ENCODE measurements at regions not wholly inside any gene's neighbourhood (a gene's known extent, or its start where the extent isn't known, plus 50 kb on each side); places are given as distances from the start of the nearest gene placed in this dataset.

DNA sequence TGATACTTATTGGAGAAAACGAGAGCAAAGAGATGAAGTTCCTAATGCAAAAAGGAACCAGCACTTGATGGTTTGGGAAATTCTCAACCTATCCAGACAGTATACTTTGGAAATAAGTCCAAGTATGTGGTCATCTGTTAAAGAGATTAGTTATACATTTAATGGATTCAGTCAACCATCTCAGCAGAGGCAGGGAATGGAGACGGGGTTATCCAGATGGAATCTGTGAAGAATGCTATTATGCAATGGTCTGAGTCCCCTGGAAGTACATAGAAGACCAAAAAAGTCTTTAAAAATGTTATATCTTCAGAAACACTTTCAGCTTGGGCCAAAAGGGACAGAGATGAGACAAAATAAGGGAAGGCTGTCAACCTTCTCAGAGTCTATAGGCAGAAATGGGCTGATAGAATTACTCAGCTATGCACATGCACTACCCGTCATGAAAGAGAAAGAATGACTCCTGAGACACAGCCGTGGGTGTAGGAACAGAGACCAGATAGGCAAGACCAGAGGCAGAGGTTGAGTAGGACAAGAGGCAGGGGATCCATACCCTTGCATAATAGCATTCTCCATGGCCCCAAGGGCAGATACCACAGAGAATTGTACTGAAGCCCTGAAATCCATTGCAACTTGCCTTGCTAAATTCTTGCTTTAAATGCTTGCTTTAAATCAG lies 738.8 kb upstream of the POT1 start:
- DNase-seq, result no peak
- Histone ChIP-seq H3K27me3 (no peaks in the 10 kb centered on the region), H3K4me1 (0 out of 2 replicates have a peak, but pooled peaks cover 2% of the 10 kb centered on the region), H3K36me3 (no peaks in the 10 kb centered on the region), H3K9me3 (replicated peaks) (no peaks in the 10 kb centered on the region), H3K4me3 (no peak overlapping the region), H3K27ac (no peak overlapping the region)

- H3K4me1 ChIP-seq, result 0 out of 2 replicates have a peak, but pooled peaks cover 2% of the 10 kb centered on the region
- H3K9me3 ChIP-seq (replicated peaks), result no peaks in the 10 kb centered on the region
- no peak overlapping the region for H3K4me3 ChIP-seq
- no peaks in the 10 kb centered on the region for H3K36me3 ChIP-seq
- H3K27ac ChIP-seq, result no peak overlapping the region
- DNase-seq, result no peak
- no peaks in the 10 kb centered on the region for H3K27me3 ChIP-seq
Observed at GRCh38 chr7:125664625-125665024, 735.0 kb upstream of the POT1 start.

- H3K36me3 ChIP-seq, result no peaks in the 10 kb centered on the region
- H3K27me3 ChIP-seq, result no peaks in the 10 kb centered on the region
- H3K9me3 ChIP-seq (replicated peaks), result no peaks in the 10 kb centered on the region
- H3K27ac ChIP-seq, result no peak overlapping the region
- no peak for DNase-seq
- H3K4me3 ChIP-seq, result no peak overlapping the region
- 0 out of 2 replicates have a peak, but pooled peaks cover 2% of the 10 kb centered on the region for H3K4me1 ChIP-seq
Observed at GRCh38 chr7:125663961-125664360, 734.3 kb upstream of the POT1 start.

DNA sequence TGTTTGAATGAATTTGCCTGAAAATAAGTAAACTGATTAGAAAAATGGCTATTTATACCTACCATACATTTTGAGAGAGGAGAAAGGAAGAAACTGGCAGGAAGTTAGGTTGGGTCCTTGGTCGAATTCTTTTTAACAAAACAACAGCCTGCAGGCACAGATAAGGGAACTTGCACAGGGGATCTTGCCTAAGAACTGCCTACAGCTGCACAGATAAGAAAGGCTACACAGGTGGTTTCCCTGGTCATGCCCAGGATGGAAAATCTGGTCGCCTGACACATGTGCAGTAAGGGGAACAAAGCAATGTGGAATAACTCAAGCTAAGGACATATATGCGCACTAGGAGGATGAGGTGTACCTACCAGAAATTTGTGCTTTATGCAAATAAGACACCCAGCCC lies 732.1 kb upstream of the POT1 start:
- no peak overlapping the region for H3K4me3 ChIP-seq
- H3K9me3 ChIP-seq (replicated peaks), result no peaks in the 10 kb centered on the region
- H3K4me1 ChIP-seq, result 0 out of 2 replicates have a peak, but pooled peaks cover 2% of the 10 kb centered on the region
- no peaks in the 10 kb centered on the region for H3K36me3 ChIP-seq
- H3K27me3 ChIP-seq, result no peaks in the 10 kb centered on the region
- no peak overlapping the region for H3K27ac ChIP-seq
- no peak for DNase-seq

- H3K27me3 ChIP-seq, result no peaks in the 10 kb centered on the region
- no peak overlapping the region for H3K4me3 ChIP-seq
- H3K36me3 ChIP-seq, result no peaks in the 10 kb centered on the region
- H3K4me1 ChIP-seq, result 0 out of 2 replicates have a peak, but pooled peaks cover 2% of the 10 kb centered on the region
- no peaks in the 10 kb centered on the region for H3K9me3 ChIP-seq (replicated peaks)
- no peak for DNase-seq
- no peak overlapping the region for H3K27ac ChIP-seq
Observed at GRCh38 chr7:125661006-125661405, 731.4 kb upstream of the POT1 start.

DNA sequence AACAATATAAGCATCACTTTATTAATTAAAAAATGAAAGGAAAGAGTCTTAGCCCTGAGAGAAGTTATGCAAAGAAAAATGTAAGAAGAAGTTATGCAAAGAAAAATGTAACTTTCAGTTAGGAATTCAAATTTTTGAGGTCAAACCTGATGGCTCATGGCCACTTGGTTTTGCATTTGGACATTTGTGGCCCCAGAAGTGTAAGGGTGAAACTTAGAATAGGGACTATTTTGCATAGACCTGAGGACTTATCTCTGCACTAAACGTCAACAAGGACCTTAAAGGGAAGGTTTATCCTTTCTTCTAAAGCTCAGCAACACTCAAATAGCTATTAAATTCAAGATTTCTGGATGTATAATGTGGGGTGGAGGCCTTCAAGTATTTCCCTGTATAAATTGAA lies 724.5 kb upstream of the POT1 start:
- Histone ChIP-seq H3K27me3 (no peaks in the 10 kb centered on the region), H3K9me3 (replicated peaks) (no peaks in the 10 kb centered on the region), H3K4me1 (peaks cover 4% of the 10 kb centered on the region; the same call in 1 of the 2 replicates), H3K4me3 (no peak overlapping the region), H3K27ac (no peak overlapping the region), H3K36me3 (no peaks in the 10 kb centered on the region)
- no peak for DNase-seq

DNA sequence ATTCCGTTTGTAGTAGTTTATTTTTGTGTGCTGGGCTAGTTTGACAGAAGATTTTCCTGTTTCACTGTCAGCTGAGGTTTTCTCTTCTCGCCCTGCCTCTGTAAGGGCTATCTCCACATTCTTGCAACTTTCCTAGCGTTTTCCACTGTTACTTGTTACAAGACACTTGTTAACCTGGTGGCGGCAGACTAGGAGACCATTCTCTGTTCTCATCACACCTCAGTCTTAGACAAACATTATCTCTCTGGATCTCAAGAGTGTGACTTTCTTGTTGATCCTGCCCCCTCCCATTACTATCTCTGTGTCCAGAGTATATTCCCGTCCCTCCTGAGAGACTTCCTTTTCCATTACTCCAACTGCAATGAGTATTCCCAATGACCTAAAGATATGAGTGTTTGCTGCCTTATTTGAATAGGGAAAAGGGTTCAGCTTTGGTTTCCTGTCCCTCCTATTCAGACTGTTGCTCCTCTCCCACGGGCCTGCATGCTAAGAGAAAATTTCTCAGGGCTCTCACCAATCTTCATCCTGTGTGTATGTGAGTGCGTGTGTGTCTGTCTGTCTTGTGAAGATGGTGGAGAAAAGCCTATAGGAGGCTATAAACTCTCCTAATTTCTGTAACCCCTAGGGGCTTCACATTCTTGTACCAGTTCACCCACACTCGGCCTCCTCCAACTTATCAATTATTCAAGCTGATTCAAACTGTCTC lies 722.4 kb upstream of the POT1 start:
- Histone ChIP-seq H3K4me3 (no peak overlapping the region), H3K9me3 (replicated peaks) (no peaks in the 10 kb centered on the region), H3K4me1 (peaks cover 4% of the 10 kb centered on the region; the same call in 1 of the 2 replicates), H3K36me3 (no peaks in the 10 kb centered on the region), H3K27me3 (no peaks in the 10 kb centered on the region), H3K27ac (no peak overlapping the region)
- DNase-seq, result peak in 1 of 2 experiments; percentile 41

- Histone ChIP-seq H3K36me3 (no peaks in the 10 kb centered on the region), H3K4me1 (peaks cover 4% of the 10 kb centered on the region; the same call in 1 of the 2 replicates), H3K27ac (no peak overlapping the region), H3K9me3 (replicated peaks) (no peaks in the 10 kb centered on the region), H3K27me3 (no peaks in the 10 kb centered on the region), H3K4me3 (no peak overlapping the region)
- no peak for DNase-seq
Observed at GRCh38 chr7:125648543-125648942, 718.9 kb upstream of the POT1 start.

- no peak for DNase-seq
- Histone ChIP-seq H3K27ac (no peak overlapping the region), H3K36me3 (no peaks in the 10 kb centered on the region), H3K27me3 (no peaks in the 10 kb centered on the region), H3K9me3 (replicated peaks) (no peaks in the 10 kb centered on the region), H3K4me1 (no peaks in the 10 kb centered on the region), H3K4me3 (no peak overlapping the region)
Observed at GRCh38 chr7:125645770-125646169, 716.1 kb upstream of the POT1 start.

DNA sequence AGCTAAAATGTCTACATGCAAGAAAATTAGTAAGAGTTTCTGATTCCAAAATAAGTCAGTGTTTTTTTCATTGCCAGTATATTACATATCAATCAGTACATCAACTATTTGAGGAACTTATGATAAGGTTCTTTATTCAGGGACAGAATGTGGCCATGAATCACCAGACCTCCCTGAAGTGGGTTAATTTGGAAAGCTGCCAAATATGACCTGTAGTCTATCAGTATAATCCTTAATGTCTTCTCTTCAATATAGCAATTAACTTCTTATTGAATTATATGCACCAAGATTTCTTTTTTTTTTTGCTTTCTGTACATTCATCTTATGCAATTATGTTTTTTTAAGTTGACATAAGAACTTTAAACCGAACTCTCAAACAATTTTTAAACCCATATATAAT lies 714.5 kb upstream of the POT1 start:
- Histone ChIP-seq H3K9me3 (replicated peaks) (no peaks in the 10 kb centered on the region), H3K4me1 (no peaks in the 10 kb centered on the region), H3K27ac (no peak overlapping the region), H3K4me3 (no peak overlapping the region), H3K27me3 (no peaks in the 10 kb centered on the region), H3K36me3 (no peaks in the 10 kb centered on the region)
- DNase-seq, result peak in 1 of 2 experiments; percentile 32

DNA sequence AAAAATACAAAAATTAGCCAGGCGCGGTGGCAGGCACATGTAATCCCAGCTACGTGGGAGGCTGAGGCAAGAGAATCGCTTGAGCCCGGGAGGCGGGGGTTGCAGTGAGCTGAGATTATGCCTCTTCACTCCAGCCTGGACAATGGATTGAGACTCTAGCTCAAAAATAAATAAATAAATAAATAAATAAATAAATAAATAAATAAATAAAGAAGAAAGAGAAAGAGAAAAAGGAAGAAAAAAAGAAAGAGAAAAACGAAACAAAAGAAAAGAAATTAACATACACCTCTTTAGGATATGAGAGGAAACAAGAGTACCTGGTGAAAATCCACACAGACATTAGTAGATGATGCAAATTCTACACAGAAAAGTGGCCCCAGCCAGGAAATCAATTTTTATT lies 713.7 kb upstream of the POT1 start:
- Histone ChIP-seq H3K4me3 (no peak overlapping the region), H3K27ac (no peak overlapping the region), H3K36me3 (0 out of 2 replicates have a peak, but pooled peaks cover under 1% of the 10 kb centered on the region), H3K27me3 (no peaks in the 10 kb centered on the region), H3K4me1 (no peaks in the 10 kb centered on the region), H3K9me3 (replicated peaks) (no peaks in the 10 kb centered on the region)
- no peak for DNase-seq

GRCh38 chr7:125641884-125642283 lies 712.3 kb upstream of the POT1 start:
- no peak overlapping the region for H3K27ac ChIP-seq
- H3K4me3 ChIP-seq, result no peak overlapping the region
- DNase-seq, result no peak
- no peaks in the 10 kb centered on the region for H3K9me3 ChIP-seq (replicated peaks)
- no peaks in the 10 kb centered on the region for H3K4me1 ChIP-seq
- 0 out of 2 replicates have a peak, but pooled peaks cover 3% of the 10 kb centered on the region for H3K36me3 ChIP-seq
- H3K27me3 ChIP-seq, result no peaks in the 10 kb centered on the region

DNA sequence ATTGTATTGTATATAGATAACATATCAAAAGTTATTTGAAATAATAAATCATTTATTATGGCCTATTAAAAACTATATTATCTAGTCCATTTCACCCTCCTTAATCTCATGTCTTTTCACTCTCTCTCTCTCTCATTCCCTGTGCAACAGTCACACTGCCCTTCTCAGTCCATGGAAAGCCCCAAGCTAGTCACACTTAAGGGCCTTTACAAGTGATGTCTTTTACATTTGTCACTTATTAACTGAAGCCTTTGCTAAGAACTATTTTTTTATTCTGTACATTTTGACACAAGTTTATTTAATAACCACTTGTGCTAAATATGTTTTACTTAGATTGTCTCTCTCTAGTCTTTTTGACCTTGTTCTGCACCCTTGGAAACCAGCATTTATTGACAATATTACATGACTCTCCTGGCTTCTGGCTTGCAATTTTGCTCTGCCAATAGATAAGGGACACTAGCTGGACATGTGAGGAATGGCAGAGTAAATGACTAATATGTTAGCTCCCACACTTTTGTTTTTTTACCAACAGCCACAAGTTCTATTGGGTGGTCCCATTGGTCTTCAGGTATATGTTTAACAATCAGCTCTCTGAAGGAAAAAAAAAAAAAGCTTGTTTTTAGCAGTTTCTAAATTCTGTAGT lies 706.8 kb upstream of the POT1 start:
- no peak overlapping the region for H3K27ac ChIP-seq
- no peaks in the 10 kb centered on the region for H3K9me3 ChIP-seq (replicated peaks)
- 0 out of 2 replicates have a peak, but pooled peaks cover 3% of the 10 kb centered on the region for H3K36me3 ChIP-seq
- no peak for DNase-seq
- no peaks in the 10 kb centered on the region for H3K27me3 ChIP-seq
- H3K4me1 ChIP-seq, result no peaks in the 10 kb centered on the region
- H3K4me3 ChIP-seq, result no peak overlapping the region

DNA sequence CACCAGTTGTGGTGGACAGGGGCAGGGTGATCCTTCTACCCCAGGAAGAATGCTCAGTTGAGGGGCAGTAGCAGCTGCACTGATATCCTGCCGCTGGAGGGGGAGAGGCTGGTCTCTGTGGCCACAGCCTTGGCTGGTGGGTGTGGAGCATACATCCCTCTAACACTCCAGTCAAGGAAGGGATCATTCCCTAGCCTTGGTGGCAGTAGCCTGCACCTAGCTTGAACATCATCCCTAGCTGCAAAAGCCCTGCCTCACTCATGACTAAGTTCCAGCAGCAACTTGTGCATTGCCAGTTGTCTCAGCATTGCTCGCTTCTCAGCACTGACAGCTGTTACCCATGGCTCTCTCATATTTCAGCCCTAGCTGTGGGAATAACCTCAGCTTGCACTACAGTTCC lies 688.9 kb upstream of the POT1 start:
- Histone ChIP-seq H3K4me1 (peaks cover 17% of the 10 kb centered on the region), H3K36me3 (no peaks in the 10 kb centered on the region), H3K27ac (peak overlapping the region; percentile 67), H3K9me3 (replicated peaks) (0 out of 2 replicates have a peak, but pooled peaks cover 3% of the 10 kb centered on the region), H3K4me3 (no peak overlapping the region), H3K27me3 (no peaks in the 10 kb centered on the region)
- peak; percentile 86 to 88 for DNase-seq

DNA sequence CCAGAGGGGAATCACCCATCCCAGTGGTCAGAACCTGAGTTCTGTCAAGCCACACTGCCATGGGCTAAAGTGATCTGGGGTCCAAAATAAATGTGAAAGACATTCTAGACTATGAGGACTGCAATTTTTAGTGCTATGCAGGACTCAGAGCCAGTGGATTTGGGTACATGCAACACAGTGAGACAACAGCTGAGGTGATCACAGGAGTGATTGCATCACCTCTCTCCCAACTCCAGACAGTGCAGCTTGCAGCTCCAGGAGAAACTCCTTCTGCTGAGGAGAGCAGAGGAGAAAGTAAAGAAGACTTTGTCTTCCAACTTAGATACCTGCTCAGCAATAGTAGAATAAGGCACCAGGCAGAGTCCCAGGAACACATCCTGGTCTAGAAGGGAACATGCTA lies 682.0 kb upstream of the POT1 start:
- no peaks in the 10 kb centered on the region for H3K4me1 ChIP-seq
- DNase-seq, result no peak
- H3K27ac ChIP-seq, result no peak overlapping the region
- no peaks in the 10 kb centered on the region for H3K27me3 ChIP-seq
- H3K4me3 ChIP-seq, result no peak overlapping the region
- H3K9me3 ChIP-seq (replicated peaks), result 0 out of 2 replicates have a peak, but pooled peaks cover 3% of the 10 kb centered on the region
- H3K36me3 ChIP-seq, result no peaks in the 10 kb centered on the region
